ENCODE measurements at regions not wholly inside any gene's neighbourhood (a gene's known extent, or its start where the extent isn't known, plus 50 kb on each side); places are given as distances from the start of the nearest gene placed in this dataset.
"Not testable (repeated sequence)": the region's sequence is repeated elsewhere in the genome, so short reads cannot be mapped to it uniquely, and the experiment has no call there.

- DNase-seq (ENCODE audit: low read depth in 4 of 4, low spot score in 3 of 4), result no peak
Measured at GRCh38 chr2:146587291-146587713, 1257.5 kb upstream of the ACVR2A start.

DNA sequence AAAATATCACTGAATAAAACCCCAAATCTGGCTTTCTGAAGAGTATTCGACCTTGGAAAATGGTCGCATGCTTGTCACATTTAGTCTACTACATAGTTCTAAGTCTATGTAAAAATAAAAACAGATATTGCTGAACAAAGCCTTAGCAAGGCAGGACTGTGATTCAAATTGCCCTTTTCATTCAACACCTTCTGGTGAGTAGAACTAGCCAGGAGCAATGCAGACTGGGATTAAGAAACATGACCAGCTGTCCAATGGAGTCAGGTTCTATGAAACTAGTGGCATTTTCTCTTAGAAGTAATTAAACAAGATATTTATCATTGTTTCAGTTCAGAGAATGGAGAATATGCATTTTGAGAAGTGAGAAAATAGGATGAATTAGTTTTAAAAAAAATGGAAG lies 1260.5 kb upstream of the ACVR2A start:
- no peak for DNase-seq (ENCODE audit: low read depth in 4 of 4, low spot score in 3 of 4)

DNA sequence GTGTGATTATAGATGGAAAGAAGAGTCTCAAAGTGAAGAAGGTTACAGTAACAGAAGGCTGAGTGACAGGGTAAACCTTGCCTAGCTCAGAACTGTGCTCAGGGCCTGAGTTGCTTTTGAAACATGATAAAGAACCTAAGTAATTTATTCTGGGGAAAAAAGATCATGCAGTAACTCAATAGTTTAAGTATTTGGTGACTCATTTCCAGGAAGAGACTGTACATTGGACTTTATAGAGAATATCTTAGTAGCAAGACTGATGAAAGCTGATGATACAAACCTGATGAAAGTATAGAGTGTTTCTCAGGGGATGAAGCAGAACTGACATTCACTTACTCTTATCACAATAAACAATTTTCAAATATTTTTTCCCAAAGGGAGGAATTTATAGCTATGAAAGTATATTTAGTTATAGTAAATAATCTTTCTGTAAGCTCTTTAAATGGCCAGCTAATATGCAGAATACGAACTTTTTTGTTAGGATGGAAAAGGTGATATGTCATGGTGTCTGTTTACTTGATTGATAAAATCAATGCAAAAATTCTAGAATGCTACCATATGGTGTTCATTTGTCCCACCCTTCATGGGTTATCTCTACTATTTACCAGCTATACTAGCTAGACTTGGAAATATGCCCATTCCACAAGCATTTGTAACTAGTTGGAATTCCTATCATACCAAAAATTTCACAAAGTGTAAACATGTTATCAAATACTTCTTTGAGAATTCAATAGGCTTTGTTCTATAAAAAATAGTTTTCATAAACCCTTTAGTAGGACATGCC lies 1265.5 kb upstream of the ACVR2A start:
- DNase-seq (ENCODE audit: low read depth in 4 of 4, low spot score in 3 of 4), result no peak

GRCh38 chr2:146576339-146577111 lies 1268.3 kb upstream of the ACVR2A start:
- no peak for DNase-seq (ENCODE audit: low read depth in 4 of 4, low spot score in 3 of 4)

- no peak for DNase-seq (ENCODE audit: low read depth in 4 of 4, low spot score in 3 of 4)
Measured at GRCh38 chr2:146572598-146572997, 1272.2 kb upstream of the ACVR2A start.

GRCh38 chr2:146561996-146562395 lies 1282.8 kb upstream of the ACVR2A start:
- DNase-seq (ENCODE audit: low read depth in 4 of 4, low spot score in 3 of 4), result no peak

- no peak for DNase-seq (ENCODE audit: low read depth in 4 of 4, low spot score in 3 of 4)
Measured at GRCh38 chr2:146547236-146547635, 1297.6 kb upstream of the ACVR2A start.

GRCh38 chr2:146544701-146545100 lies 1300.1 kb upstream of the ACVR2A start:
- no peak for DNase-seq (ENCODE audit: low read depth in 4 of 4, low spot score in 3 of 4)

- DNase-seq (ENCODE audit: low read depth in 4 of 4, low spot score in 3 of 4), result no peak
Measured at GRCh38 chr2:146541896-146542295, 1302.9 kb upstream of the ACVR2A start.

GRCh38 chr2:146540271-146540932 lies 1304.4 kb upstream of the ACVR2A start:
- DNase-seq (ENCODE audit: low read depth in 4 of 4, low spot score in 3 of 4), result no peak

GRCh38 chr2:146539739-146540138 lies 1305.1 kb upstream of the ACVR2A start:
- not testable (repeated sequence) for DNase-seq (ENCODE audit: low read depth in 4 of 4, low spot score in 3 of 4)

GRCh38 chr2:146537477-146537876 lies 1307.4 kb upstream of the ACVR2A start:
- no peak for DNase-seq (ENCODE audit: low read depth in 4 of 4, low spot score in 3 of 4)

DNA sequence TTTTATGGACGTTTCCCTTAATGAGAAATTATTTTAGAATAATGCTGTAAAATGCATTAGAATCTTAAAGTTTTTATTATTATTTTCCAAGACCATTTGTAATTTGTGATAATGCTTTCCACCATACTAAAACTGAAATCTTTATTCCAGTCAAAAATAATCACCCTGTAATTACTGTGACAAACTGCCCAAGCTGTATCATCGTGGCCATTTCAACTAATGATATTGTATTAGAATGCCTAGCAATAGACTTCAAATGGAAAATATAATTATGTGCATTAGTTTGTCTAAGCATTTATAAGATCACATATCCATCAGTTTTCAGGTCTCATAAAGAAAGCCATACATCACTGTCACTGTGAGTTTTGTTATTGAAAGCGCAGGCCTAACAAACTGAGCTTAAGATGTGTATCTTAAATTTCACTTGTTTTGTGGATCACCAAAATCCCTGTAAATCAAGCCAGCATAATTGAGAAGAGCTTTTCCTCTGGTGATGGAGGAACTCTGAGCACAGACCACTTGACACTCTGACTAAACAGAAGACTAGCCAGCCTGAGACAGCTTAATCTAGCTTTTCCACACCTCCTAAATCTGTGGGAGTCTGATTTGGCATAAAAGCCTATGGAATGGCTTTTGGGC lies 1312.2 kb upstream of the ACVR2A start:
- DNase-seq (ENCODE audit: low read depth in 4 of 4, low spot score in 3 of 4), result no peak

GRCh38 chr2:146532009-146532408 lies 1312.8 kb upstream of the ACVR2A start:
- no peak for DNase-seq (ENCODE audit: low read depth in 4 of 4, low spot score in 3 of 4)

GRCh38 chr2:146530886-146531285 lies 1313.9 kb upstream of the ACVR2A start:
- no peak for DNase-seq (ENCODE audit: low read depth in 4 of 4, low spot score in 3 of 4)

DNA sequence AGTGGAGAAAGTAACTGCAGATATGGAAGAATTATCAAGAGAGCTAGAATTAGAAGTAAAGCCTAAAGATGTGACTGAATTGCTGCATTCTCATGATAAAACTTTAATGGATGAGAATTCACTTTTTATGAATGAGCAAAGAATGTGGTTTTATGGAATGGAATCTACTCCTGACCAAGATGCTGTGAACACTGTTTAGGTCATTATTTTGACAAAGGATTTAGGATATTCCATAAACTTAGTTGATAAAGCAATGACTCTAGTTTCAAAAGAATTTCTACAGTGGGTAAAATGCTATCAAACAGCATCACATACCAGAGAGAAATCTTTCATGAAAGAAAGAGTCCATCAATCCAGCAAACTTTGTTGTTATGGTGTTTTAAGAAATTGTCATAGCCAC lies 1317.7 kb upstream of the ACVR2A start:
- DNase-seq (ENCODE audit: low read depth in 4 of 4, low spot score in 3 of 4), result no peak

- DNase-seq (ENCODE audit: low read depth in 4 of 4, low spot score in 3 of 4), result no peak
Measured at GRCh38 chr2:146523196-146523595, 1321.6 kb upstream of the ACVR2A start.

GRCh38 chr2:146506851-146507250 lies 1338.0 kb upstream of the ACVR2A start:
- no peak for DNase-seq (ENCODE audit: low read depth in 4 of 4, low spot score in 3 of 4)

DNA sequence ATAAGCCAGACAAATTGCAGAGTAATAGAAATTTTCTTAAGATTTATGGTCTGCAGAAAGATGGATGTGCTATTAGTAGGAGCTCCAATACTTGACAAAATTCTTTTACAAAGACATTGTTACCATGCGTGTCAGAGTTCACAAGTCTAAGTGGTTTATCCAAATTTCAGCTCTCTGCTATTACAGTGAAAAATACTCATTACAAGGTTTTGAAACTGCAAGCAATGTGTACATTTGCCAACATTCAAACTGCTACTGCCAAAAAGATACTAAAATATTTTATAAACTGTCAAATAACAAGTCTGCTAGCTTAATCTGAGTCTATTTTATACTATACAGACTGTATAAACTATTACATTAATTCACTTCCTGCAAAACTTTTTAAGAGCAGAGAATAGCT lies 1341.5 kb upstream of the ACVR2A start:
- DNase-seq (ENCODE audit: low read depth in 4 of 4, low spot score in 3 of 4), result no peak

DNA sequence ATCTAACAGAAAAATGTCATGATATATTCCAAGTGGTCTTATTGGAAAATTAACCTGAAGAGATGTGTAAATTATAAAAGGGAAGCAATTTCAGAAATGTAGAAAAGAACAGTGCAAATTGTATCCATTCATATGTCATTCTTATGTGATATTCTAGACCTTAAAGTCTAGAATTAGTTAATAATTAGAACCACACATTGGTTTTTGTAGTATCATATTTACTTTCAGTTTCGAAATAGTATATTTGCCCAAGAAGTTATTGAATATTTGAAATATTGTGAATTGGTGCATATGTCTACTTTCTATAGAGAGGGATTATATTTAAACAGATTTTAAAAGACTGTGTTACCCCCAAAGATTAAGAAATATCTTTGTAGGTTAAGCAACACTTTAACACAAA lies 1348.6 kb upstream of the ACVR2A start:
- no peak for DNase-seq (ENCODE audit: low read depth in 4 of 4, low spot score in 3 of 4)

DNA sequence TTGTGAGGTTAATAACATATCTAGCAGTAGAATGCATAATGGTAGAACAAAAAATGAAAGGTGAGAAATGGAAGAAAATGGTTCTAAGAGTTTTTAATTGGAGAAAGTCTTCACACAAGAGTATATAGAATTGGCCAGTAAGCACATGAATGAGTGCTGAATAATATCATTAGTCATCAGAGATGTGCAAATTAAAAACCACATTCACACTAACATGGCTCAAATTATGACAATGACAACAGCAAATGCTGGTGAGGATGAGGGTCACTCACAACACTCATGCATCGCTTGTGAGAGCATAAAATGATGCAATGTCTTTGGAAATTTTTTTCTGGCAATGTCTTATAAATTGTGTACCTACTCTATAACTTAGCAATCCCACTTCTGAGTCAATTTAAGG lies 1355.4 kb upstream of the ACVR2A start:
- DNase-seq (ENCODE audit: low read depth in 4 of 4, low spot score in 3 of 4), result no peak
